HS-27A (cell line): ENCODE measurements at regions not wholly inside any gene's neighbourhood (a gene's known extent, or its start where the extent isn't known, plus 50 kb on each side); places are given as distances from the start of the nearest gene placed in this dataset.

Experiments
- DNase-seq: peaks from one replicate; pipeline ENCODE4 v3.0.0-alpha.2; 2012; ENCODE audit warnings: low read depth, missing footprints

GRCh38 chr20:48463916-48464315 is 363.9 kb downstream of the PREX1 start:
- no peak for DNase-seq

- DNase-seq, result no peak
These were observed 364.6 kb downstream of the PREX1 start for GRCh38 chr20:48463096-48463720.

GRCh38 chr20:48461735-48462119 is 366.1 kb downstream of the PREX1 start:
- no peak for DNase-seq

- no peak for DNase-seq
These were observed 366.6 kb downstream of the PREX1 start for GRCh38 chr20:48461091-48461734.

- DNase-seq, result no peak
These were observed 367.1 kb downstream of the PREX1 start for GRCh38 chr20:48460681-48461080.

- no peak for DNase-seq
These were observed 367.9 kb downstream of the PREX1 start for GRCh38 chr20:48459722-48460395.

- DNase-seq, result no peak
These were observed 369.0 kb downstream of the PREX1 start for GRCh38 chr20:48458601-48459385.

- no peak for DNase-seq
These were observed 369.8 kb downstream of the PREX1 start for GRCh38 chr20:48458003-48458377.

- DNase-seq, result no peak
These were observed 370.4 kb downstream of the PREX1 start for GRCh38 chr20:48457193-48458002.

- no peak for DNase-seq
These were observed 371.2 kb downstream of the PREX1 start for GRCh38 chr20:48456366-48457192.

- no peak for DNase-seq
These were observed 372.0 kb downstream of the PREX1 start for GRCh38 chr20:48455651-48456365.

- no peak for DNase-seq
These were observed 372.9 kb downstream of the PREX1 start for GRCh38 chr20:48454671-48455490.

- no peak for DNase-seq
These were observed 374.2 kb downstream of the PREX1 start for GRCh38 chr20:48453477-48454093.

GRCh38 chr20:48451401-48451800 is 376.4 kb downstream of the PREX1 start:
- DNase-seq, result no peak

GRCh38 chr20:48448666-48449600 is 378.9 kb downstream of the PREX1 start:
- DNase-seq, result no peak

- no peak for DNase-seq
These were observed 380.3 kb downstream of the PREX1 start for GRCh38 chr20:48447456-48447855.

- no peak for DNase-seq
These were observed 382.0 kb downstream of the PREX1 start for GRCh38 chr20:48445827-48446226.

- no peak for DNase-seq
These were observed 383.6 kb downstream of the PREX1 start for GRCh38 chr20:48444249-48444648.
